ENCODE measurements at regions not wholly inside any gene's neighbourhood (a gene's known extent, or its start where the extent isn't known, plus 50 kb on each side); places are given as distances from the start of the nearest gene placed in this dataset.
A peak's percentile ranks its signal among the peaks of the same experiment; 100 is the strongest.
"Not testable (repeated sequence)": the region's sequence is repeated elsewhere in the genome, so short reads cannot be mapped to it uniquely, and the experiment has no call there.

- peak in 1 of 2 experiments; percentile 60 for DNase-seq
- CTCF ChIA-PET, result interaction anchor here (0.6 to 1.1 kb wide), 2 partner anchors 91 to 165 kb away, joined by 3 to 4 read pairs; no protein-coding TSS in a partner anchor
- peaks cover 40% of the 10 kb centered on the region for H3K4me1 ChIP-seq (replicated peaks; ENCODE audit: insufficient read depth)
- no TSS peak for BruUV-seq (replicated peaks)
- H4K20me1 ChIP-seq (ENCODE audit: insufficient read depth), result no peaks in the 10 kb centered on the region
- H2AFZ ChIP-seq, result no peak overlapping the region
- no peaks in the 10 kb centered on the region; the same call in 1 of the 2 replicates for H3K9me2 ChIP-seq (ENCODE audit: insufficient read depth)
- peaks cover 30% of the 10 kb centered on the region for H3F3A ChIP-seq (ENCODE audit: insufficient read depth, low read depth)
- POLR2A ChIA-PET (ENCODE audit: unreplicated experiment), result interaction anchor here (0.6 to 0.7 kb wide), 5 partner anchors 8 to 141 kb away, joined by 3 to 4 read pairs (median 3); no protein-coding TSS in a partner anchor
- 0 out of 2 replicates have a peak, but pooled peaks cover 2% of the 10 kb centered on the region for H3K9me3 ChIP-seq (ENCODE audit: insufficient read depth, low read depth)
- no peak for TF ChIP-seq CTCF (conservative IDR thresholded peaks at IDR 0.05)
- TF ChIP-seq EZH2 (IDR thresholded peaks at IDR 0.05; ENCODE audit: low read depth), result no peak
- intact Hi-C loops (cut with micrococcal nuclease; ENCODE audit: unreplicated experiment), result loop anchor here (1.0 to 5.0 kb wide), 7 partner anchors 12 to 153 kb away; no protein-coding TSS in a partner anchor
- H3K27ac ChIP-seq, result peak overlapping the region; percentile 93
- H3K4me3 ChIP-seq, result no peak overlapping the region
- no peaks in the 10 kb centered on the region for H3K27me3 ChIP-seq (ENCODE audit: insufficient read depth, low read depth)
- peak overlapping the region; percentile 59 for H3K4me2 ChIP-seq
- no peaks in the 10 kb centered on the region for H3K36me3 ChIP-seq (ENCODE audit: low read depth)
- H3K79me2 ChIP-seq (ENCODE audit: low read depth), result no peaks in the 10 kb centered on the region
These were observed 181.0 kb upstream of the ZNF217 start for GRCh38 chr20:53774461-53775203.

GRCh38 chr20:53773792-53774401 is 180.3 kb upstream of the ZNF217 start:
- intact Hi-C loops (cut with micrococcal nuclease; ENCODE audit: unreplicated experiment), result loop anchor here (1.0 to 5.0 kb wide), 8 partner anchors 12 to 153 kb away; no protein-coding TSS in a partner anchor
- Histone ChIP-seq H4K20me1 (ENCODE audit: insufficient read depth) (no peaks in the 10 kb centered on the region), H2AFZ (no peak overlapping the region), H3K79me2 (ENCODE audit: low read depth) (no peaks in the 10 kb centered on the region), H3K36me3 (ENCODE audit: low read depth) (no peaks in the 10 kb centered on the region), H3K27me3 (ENCODE audit: insufficient read depth, low read depth) (no peaks in the 10 kb centered on the region), H3F3A (ENCODE audit: insufficient read depth, low read depth) (peaks cover 30% of the 10 kb centered on the region), H3K9me2 (ENCODE audit: insufficient read depth) (no peaks in the 10 kb centered on the region; the same call in 1 of the 2 replicates), H3K9me3 (ENCODE audit: insufficient read depth, low read depth) (0 out of 2 replicates have a peak, but pooled peaks cover 2% of the 10 kb centered on the region), H3K27ac (peak overlapping the region; percentile 93), H3K4me1 (replicated peaks; ENCODE audit: insufficient read depth) (peaks cover 41% of the 10 kb centered on the region), H3K4me2 (peak overlapping the region; percentile 59), H3K4me3 (no peak overlapping the region)
- TF ChIP-seq CTCF (conservative IDR thresholded peaks at IDR 0.05), result no peak
- no peak for TF ChIP-seq EZH2 (IDR thresholded peaks at IDR 0.05; ENCODE audit: low read depth)
- POLR2A ChIA-PET (ENCODE audit: unreplicated experiment), result interaction anchor here (0.6 to 1.0 kb wide), 6 partner anchors 33 to 193 kb away, joined by 3 to 14 read pairs (median 8); no protein-coding TSS in a partner anchor
- peak; percentile 37 to 99 for DNase-seq
- CTCF ChIA-PET, result interaction anchor here (0.6 to 1.1 kb wide), 5 partner anchors 56 to 166 kb away, joined by 3 to 6 read pairs (median 4); no protein-coding TSS in a partner anchor
- no TSS peak for BruUV-seq (replicated peaks)

- POLR2A ChIA-PET (ENCODE audit: unreplicated experiment), result interaction anchor here (0.6 to 1.0 kb wide), 5 partner anchors 35 to 193 kb away, joined by 3 to 13 read pairs (median 8); no protein-coding TSS in a partner anchor
These were observed 179.6 kb upstream of the ZNF217 start for GRCh38 chr20:53773066-53773791.

More at GRCh38 chr20:53773066-53773791, 179.6 kb upstream of the ZNF217 start:
- not testable (repeated sequence) for H3K79me2 ChIP-seq (ENCODE audit: low read depth); H3K27me3 ChIP-seq (ENCODE audit: insufficient read depth, low read depth); H4K20me1 ChIP-seq (ENCODE audit: insufficient read depth); H3K9me2 ChIP-seq (ENCODE audit: insufficient read depth); H3K36me3 ChIP-seq (ENCODE audit: low read depth); H3K9me3 ChIP-seq (ENCODE audit: insufficient read depth, low read depth); H3K4me3 ChIP-seq; H2AFZ ChIP-seq
- Histone ChIP-seq H3F3A (ENCODE audit: insufficient read depth, low read depth) (peaks cover 30% of the 10 kb centered on the region), H3K4me2 (peak overlapping the region; percentile 59), H3K27ac (peak overlapping the region; percentile 93), H3K4me1 (replicated peaks; ENCODE audit: insufficient read depth) (peaks cover 42% of the 10 kb centered on the region)
- TSS peak; percentile 69 for BruUV-seq (replicated peaks)
- CTCF ChIA-PET, result interaction anchor here (0.6 to 1.1 kb wide), 6 partner anchors 57 to 270 kb away, joined by 3 to 6 read pairs (median 4); no protein-coding TSS in a partner anchor
- intact Hi-C loops (cut with micrococcal nuclease; ENCODE audit: unreplicated experiment), result loop anchor here (1.0 to 5.0 kb wide), 2 partner anchors 35 to 144 kb away; no protein-coding TSS in a partner anchor
- DNase-seq, result peak in 1 of 2 experiments; percentile 25
